HT-29 (cell line): ENCODE measurements at regions not wholly inside any gene's neighbourhood (a gene's known extent, or its start where the extent isn't known, plus 50 kb on each side); places are given as distances from the start of the nearest gene placed in this dataset.
"Not testable (repeated sequence)": the region's sequence is repeated elsewhere in the genome, so short reads cannot be mapped to it uniquely, and the experiment has no call there.

ENCODE experiments used
- DNase-seq: peaks from one replicate; pipeline ENCODE4 v3.0.0-alpha.2; 2015; ENCODE audit warnings: low spot score

DNA sequence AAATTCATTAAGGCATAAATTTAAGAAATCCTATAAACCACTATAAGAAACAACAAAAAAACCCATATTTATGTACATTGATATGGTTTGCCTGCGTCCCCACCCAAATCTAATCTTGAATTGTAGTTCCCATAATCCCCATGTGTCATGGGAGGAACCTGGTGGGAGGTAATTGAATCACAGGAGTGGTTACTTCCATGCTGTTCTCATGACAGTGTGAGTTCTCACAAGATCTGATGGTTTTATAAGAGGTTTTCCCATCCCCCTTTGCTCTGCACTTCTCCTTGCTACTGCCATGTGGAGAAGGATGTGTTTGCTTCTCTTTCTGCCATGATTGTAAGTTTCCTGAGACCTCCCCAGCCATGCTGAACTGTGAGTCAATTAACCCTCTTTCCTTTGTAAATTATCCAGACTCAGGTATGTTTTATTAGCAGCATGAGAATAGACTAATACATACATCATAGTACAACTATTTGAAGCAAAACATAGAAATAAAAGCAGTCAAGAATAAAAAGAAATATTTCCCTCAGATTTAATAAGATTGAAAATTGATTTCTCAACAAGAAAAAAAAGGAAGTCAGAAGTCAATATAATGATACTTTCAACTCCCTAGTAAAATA, 209.0 kb upstream of the GPC6 start:
- DNase-seq: no peak

DNA sequence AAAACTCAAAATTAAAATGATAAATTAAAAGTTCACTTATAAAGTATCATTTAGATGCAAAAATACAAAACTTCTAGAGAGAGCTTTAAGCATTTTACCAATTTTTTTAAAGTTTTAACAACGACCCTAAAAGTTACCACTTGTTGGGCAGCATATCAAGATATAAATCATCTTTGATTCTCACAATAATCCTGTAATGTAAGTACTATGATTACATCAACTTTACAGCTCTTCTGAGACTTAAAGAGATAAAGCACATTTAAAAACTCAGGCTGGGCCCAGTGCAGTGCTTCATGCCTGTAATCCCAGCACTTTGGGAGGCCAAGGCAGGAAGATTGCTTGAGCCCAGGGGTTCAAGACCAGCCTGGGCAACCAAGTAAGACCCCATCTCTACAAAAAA, 202.7 kb upstream of the GPC6 start:
- no peak for DNase-seq

- no peak for DNase-seq
These were observed 200.6 kb upstream of the GPC6 start for GRCh38 chr13:93025984-93026383.

DNA sequence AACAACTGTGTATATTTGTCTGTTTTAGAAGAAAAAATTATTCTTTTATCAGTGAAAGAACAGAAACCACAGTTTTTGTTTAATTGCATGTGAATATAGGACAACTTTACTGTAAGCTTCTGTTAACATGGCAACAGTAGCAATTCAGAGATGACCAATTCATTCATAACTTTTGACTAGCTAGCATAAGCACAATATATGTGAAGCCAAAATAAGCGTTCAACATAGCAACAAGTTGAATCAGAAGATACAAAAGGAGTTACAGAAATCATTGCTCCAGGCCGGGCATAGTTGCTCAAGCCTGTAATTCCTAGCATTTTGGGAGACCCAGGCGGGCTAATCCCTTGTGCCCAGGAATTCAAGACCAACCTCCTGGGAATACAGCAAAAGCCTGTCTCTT, 197.1 kb upstream of the GPC6 start:
- no peak for DNase-seq

GRCh38 chr13:93036380-93036779, 190.2 kb upstream of the GPC6 start:
- no peak for DNase-seq

- no peak for DNase-seq
These were observed 188.8 kb upstream of the GPC6 start for GRCh38 chr13:93037780-93038179.

- no peak for DNase-seq
These were observed 188.4 kb upstream of the GPC6 start for GRCh38 chr13:93038187-93038586.

GRCh38 chr13:93039131-93039530, 187.5 kb upstream of the GPC6 start:
- DNase-seq: no peak

GRCh38 chr13:93041566-93041965, 185.0 kb upstream of the GPC6 start:
- DNase-seq: not testable (repeated sequence)

- no peak for DNase-seq
These were observed 180.8 kb upstream of the GPC6 start for GRCh38 chr13:93045836-93046235.

DNA sequence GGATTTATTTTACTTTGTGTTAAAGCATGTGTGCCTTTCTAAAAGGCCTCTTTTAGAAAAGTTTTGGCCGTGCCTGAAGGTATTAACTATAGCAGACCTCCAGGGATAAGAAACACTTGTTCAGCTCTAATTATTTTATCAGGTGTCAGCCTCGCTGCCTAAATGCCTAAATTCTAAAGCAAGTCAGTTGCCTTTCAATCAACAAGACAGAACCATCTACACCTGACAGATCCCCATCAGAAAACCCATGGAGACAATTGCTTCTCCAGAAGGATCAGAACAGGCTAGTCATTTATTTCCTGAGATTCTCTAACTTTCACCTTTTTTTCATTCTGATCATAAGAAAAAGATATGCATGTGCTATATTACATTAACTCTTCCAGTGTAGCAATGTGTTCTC, 171.4 kb upstream of the GPC6 start:
- no peak for DNase-seq

DNA sequence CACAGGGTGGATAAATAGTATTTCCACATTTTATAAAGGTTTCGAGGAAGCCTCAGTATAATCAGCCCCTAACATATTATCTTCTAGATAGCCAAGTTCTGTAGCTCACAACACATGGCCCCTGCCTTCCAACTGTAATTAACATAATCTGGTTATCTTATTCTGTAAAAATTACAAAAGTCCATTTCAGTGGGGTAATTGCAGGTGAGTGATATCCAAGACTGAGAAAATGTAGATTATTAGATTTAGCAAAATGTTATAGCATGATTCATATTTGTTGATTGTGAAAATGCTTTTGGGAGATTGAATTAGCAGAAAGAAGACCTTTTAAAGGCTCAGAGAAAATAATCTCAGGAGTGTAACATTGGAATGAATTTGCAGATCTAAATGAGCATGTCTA, 168.3 kb upstream of the GPC6 start:
- no peak for DNase-seq

GRCh38 chr13:93060144-93060543, 166.5 kb upstream of the GPC6 start:
- DNase-seq: no peak

DNA sequence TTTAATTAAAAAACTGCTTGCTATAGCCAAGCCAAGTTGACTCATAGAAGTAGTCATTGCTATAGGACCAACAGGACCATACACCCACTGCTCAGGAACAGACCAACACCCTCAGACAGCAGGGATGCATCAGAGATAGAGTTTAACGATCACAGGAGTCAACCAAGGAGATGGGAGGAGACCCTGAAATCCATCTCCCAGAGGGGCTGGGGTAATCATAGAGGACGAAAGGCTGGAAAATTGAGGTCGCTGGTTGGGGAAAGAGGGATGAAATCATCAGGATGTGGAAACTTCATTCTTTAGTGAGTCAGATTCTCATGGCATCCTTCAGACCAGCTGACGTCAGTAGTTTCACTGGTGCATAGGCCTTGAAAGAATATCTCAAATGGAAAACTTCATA, 160.4 kb upstream of the GPC6 start:
- DNase-seq: no peak

DNA sequence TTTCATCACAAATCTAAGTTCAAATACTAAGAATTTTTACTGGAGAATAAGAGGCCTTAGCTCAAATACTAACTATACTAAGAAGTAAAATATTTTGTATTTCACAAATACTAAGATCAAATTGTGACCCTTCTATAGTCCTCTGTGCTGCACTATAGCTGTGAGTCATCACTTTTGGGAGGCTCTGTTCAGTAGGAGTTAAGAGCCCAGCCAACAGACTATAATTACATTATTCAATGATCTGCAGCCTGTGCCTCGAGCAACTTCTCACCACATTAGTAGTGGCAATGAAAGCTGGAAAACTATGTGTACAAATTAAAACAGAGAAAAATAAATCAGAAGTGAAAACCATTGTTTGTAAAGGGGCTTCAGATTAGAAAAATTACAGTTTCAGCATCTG, 147.3 kb upstream of the GPC6 start:
- no peak for DNase-seq

DNA sequence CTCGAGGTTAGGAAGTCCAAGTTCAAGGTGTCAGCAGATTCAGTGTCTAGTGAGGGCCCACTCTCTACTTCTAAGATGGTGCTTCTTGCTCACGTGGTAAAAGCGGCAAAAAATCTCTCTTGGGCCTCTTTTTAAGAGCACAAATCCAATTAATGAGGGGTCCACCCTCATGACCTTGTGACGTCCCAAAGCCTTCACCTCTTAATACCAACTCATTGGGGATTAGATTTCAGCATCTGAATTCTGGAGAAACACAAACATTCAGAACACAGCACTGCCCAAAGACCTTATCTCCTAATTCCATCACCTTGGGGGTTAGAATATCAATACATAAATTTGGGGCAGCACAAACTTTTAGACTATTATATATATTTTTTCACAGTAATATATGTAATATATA, 146.4 kb upstream of the GPC6 start:
- no peak for DNase-seq

DNA sequence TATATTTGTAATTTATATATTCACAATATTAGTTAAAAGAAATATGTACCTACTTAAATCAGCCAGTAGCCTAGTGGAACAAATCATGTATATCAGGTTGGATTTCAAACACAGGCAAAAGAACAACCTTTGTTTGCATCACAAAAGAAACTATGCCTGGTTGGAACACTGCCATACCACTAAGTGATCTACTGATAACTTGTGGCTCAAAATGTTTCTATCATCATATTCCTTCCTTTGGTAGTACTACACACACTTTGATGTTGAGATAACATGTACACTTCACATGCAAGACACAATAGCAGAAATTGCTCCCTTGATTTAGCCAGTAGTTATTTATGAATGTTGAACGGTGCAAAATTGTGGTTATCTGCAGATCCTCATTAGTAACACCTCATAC, 146.0 kb upstream of the GPC6 start:
- peak; percentile 32 for DNase-seq

DNA sequence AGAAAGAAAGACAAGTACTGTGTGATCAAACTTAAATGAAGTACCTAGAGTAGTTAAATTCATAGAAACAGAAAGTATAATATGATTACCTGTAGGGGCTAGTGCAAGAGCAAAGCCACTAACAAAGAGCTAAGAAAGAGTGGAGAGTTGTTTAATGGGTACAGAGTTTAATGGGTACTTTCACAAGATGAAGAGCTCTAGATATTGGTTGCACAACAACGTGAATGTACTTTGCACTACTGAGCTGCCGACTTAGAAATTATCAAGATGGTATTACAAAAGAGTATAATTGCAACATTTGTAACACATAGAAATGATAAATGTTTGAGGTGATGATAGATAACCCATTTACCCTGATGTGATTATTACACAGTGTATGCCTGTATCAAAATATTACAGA, 140.3 kb upstream of the GPC6 start:
- no peak for DNase-seq

DNA sequence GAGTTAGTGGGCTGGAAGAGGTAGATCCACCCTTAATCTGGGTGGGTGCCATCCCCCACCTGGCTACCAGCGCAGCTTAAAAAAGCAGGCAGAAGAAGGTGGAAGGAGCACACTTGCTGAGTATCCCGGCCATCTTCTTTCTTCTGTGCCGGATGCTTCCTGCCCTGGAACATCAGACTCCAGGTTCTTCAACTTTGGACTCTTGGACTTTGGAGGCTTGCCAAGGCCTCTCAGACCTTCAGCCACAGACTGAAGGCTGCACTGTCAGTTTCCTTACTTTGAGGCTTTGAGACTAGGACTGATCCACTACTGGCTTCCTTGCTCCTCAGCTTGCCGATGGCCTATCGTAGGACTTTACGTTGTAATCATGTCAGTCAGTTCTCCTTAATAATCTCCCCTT, 127.6 kb upstream of the GPC6 start:
- DNase-seq: peak; percentile 36

GRCh38 chr13:93101226-93101734, 125.3 kb upstream of the GPC6 start:
- no peak for DNase-seq

DNA sequence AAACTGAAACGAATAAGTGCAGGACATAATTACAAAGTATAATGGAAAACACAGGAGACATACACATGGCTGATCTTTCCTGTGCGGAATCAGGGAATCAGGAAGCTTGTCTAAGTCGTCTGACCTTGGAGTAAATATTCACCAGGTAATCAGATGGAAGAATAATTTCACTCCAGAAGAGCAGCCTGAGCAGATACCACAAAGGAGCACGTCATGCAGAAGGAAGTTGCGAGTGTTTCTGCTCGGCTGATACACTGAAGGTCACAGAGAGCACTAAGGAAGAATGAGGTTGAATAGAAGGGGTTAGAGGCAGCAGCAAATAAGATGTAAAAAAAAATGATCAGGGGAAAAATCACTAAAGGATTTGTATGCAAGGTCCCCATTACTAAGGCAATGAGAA, 122.3 kb upstream of the GPC6 start:
- DNase-seq: no peak

DNA sequence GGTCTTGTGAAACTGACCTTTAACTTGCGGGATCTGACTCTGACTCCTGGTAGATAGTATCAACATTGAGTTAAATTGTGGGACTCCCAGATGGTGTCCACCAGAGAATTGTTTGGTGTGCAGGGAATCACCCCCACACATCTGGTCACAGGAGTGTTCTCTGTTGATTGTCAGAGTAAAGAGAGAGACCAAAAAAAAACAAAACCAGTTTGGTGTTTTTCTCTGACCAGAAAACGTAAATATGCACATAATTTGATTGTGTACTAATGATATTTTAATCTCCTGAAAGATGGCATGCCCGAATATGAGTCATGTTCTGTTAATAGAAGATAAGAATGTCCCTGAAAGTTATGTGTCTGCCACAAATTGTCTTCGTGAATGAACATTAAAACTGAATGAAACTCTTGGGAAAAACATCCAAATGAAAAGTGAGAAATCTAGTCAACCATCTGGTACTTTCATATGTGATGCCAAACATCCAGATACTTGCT, 118.5 kb upstream of the GPC6 start:
- no peak for DNase-seq

DNA sequence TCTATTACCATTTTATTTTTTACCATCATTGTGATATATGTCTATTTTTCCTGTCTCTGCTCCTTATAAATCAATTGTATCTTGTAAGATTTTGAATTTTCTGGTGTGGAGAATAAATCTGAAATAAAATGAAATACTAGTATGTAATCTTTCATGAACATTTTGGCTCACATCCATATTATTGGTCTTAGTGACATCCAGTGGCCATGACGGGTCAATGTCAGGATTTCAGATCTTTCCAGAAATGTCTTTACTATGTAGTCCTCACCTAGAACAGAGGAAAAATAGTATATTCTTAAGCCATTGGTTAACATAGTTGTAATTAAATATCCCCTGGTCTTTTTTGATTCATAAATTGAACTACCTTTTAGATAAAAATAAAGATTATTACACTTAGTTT, 109.8 kb upstream of the GPC6 start:
- DNase-seq: peak; percentile 25

DNA sequence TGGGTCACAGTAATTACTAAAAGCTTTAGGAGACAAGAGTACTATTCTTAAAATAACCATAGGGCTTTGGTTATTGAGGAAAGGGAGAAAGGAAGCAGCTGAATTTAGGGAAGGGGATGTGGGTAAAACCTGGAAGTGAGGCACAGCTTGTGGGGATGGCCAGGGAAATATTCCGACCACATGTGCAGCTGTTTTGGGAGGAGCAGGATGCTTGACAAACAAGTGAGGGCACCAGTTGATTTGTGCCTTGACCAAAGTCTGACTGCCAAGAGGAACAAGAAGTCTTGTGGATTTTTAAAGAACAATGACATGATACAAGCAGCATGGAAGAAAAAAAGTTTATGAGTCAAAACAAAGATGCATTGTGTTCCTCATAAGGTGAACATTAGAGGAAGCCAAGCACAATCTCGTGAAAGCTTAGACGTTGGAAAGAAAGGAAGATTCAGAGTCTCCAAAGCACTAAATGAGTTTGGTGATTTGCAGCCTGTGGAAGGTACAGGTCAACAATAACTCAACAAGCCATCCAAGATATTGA, 108.5 kb upstream of the GPC6 start:
- DNase-seq: no peak
